GM19240 (cell line): ENCODE measurements at regions not wholly inside any gene's neighbourhood (a gene's known extent, or its start where the extent isn't known, plus 50 kb on each side); places are given as distances from the start of the nearest gene placed in this dataset.

Experiments
- DNase-seq: peaks from one replicate; pipeline ENCODE4 v3.0.0; 2011; ENCODE audit warnings: low spot score; ENCODE audit not compliant: insufficient read length

DNA sequence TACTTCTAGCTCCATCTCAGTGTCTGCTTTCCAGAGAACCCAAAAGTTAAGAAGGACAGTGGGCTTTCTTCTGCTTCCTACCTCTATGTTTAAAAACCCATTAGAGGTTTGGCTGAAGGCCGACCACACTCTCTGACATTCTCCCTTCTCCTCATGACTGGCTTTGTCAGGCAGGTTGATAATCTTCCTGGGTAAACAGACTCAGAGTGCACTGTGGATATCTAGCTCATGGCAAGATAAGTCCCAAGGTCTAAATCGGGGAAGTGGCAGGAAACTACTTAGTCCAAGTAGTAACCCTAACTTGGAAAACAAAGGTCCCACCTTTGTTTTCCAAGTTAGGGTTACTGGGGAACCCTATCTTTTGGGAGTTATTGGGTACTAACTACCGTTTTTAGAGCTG lies 161.9 kb upstream of the SPAG17 start:
- DNase-seq: no peak

GRCh38 chr1:118340928-118341910 lies 156.2 kb upstream of the SPAG17 start:
- no peak for DNase-seq

DNA sequence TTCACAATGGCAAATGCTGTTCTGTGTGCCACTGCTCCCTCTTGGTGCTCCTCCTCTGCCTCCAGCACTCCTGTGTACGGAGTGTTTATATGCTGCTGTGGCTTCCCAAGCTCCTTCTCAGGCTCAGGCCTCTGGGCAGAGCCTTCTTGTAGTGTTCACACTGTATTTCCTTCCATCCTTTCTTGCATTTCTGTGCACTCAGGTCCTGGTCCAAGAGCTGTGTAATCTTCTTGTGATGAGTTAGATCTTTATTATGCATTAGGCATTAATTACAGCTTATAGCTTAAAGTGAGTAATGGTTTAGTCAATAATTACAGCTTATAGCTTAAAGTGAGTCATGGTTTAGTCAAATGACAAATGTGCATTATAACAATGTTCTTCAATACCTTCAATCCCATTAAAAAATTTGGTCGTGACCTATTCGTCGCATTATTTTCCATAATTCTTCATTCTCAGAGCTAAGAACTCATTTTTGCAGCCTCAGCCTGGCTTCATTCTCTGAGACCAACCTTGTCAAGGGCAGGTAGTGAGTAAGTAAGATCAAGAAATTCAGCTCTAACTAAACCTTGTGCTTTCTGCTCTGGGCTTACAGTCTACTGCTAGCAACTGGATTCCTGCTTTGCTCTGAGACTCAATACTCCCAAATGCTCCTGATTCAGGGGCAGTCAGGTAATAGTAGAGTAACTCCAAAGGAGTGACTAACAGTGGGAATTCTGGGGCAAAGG lies 154.5 kb upstream of the SPAG17 start:
- no peak for DNase-seq

DNA sequence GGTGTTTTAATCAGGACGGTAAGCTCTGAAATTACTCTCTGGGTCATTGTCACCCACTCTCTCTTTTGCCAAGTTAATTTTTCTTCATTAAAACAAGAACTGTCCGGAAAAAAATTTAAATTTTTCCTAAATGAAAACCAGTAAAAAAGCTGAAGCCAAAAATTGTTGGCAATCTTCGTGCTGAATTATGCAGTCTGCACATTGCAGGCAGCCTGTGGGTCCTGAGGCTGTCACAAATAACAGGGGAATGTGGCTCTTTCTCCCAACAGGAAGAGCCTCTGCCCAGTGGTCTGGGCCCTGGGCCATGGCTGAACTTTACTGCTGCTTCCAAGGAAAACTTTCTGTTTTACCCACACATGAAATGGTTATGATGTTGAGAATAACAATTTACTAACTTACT lies 153.9 kb upstream of the SPAG17 start:
- no peak for DNase-seq

DNA sequence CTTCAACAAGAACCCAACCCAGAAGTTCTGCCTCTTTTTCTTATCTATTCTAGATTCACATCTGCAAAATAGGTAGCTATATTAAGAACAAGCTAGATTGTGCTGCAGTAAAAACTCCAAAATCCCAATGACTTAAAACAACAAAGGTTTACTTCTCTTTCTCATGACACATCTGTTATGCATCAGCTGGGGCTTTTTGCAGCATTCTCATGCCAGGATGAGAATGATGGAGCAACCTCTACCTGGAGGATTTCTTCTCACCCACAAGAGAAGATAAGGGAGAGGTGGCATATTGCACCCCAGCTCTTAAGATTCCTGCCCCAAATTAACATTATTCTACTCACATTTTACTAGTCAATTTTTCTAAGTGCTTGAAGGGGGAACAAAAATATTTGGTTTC lies 152.3 kb upstream of the SPAG17 start:
- DNase-seq: no peak

DNA sequence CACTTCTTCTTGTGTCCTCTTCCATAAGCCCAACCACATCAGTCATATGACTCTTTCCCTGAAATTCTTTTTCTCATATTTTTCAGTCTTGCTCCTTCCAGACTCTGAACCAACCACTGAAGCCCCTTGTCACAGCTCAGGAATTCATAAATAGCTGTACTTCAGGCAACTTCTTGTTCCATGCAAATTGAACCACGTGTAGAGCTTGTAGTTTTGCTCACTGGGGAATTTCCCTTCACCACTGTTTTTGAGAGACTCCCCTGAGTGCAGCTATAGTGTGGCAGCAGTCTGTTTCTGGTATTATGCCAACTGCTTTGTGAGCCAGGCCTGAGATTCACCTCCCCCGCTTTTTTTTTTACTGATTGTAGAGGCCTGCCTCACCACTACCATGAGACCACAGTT lies 150.3 kb upstream of the SPAG17 start:
- DNase-seq: peak; percentile 8

GRCh38 chr1:118334506-118334905 lies 149.5 kb upstream of the SPAG17 start:
- DNase-seq: no peak

DNA sequence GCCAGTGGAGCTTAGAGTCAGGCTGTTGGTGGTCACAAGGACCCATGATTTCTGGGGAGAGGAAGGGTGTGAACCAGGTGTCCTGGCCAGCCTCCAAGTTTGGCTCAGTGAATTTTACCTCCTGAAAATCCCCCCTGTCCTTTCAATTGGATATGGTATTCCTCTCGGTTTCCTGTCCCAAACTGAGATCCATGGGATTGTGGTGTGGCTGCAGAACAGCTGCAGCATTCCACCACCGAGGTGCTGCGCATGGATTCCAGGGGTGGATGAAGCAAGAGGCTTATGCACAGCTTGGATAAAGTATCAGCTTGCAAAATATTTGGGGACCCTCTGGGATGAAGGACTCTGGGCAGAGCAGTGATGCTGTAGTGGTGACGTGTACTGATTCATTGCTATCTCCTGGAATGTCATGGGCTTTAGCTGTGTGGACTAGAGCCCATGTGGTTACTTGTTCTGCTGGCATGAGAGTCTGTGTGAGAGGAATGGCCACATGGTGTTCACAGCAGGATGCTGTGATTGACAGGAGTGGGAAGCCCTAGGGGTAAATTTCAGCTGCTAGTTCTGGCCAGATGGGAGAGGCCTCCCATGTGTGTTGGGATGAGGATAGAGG lies 148.7 kb upstream of the SPAG17 start:
- DNase-seq: no peak

- DNase-seq: no peak
Observed at GRCh38 chr1:118326960-118327629, 142.1 kb upstream of the SPAG17 start.

DNA sequence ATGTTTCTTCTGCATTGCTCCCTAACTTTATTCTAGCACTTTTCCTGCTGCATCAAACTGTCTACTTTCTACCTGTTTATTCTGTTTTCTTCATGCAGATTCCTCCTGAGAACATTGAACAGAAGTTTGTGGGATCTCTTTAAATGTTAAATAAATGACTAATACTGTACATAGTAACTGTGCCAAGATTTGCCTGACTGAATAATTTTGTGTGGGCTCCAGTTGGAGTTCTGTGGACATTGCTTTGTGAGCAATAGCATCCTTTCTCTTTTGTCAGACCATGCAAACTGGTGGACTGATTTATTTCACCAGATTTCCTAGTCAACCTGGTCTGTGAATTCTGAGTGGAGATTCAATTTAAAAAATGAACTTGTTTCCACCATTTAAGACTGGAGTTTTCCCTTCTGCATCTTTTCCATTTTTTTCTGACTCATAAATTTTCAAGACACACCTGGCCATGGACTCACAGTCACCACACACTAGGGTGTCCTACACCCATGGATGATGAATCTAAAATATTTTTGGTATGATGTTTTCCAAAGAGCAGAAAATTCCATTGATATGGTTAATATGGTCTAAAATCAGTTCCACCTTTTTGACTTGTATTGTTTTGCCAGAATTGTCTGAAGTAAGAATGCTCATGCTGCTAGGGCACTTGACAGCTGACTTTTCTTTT lies 140.7 kb upstream of the SPAG17 start:
- no peak for DNase-seq

- DNase-seq: no peak
Observed at GRCh38 chr1:118323246-118323645, 138.2 kb upstream of the SPAG17 start.

GRCh38 chr1:118322331-118322730 lies 137.3 kb upstream of the SPAG17 start:
- no peak for DNase-seq

- no peak for DNase-seq
Observed at GRCh38 chr1:118321840-118322239, 136.8 kb upstream of the SPAG17 start.

DNA sequence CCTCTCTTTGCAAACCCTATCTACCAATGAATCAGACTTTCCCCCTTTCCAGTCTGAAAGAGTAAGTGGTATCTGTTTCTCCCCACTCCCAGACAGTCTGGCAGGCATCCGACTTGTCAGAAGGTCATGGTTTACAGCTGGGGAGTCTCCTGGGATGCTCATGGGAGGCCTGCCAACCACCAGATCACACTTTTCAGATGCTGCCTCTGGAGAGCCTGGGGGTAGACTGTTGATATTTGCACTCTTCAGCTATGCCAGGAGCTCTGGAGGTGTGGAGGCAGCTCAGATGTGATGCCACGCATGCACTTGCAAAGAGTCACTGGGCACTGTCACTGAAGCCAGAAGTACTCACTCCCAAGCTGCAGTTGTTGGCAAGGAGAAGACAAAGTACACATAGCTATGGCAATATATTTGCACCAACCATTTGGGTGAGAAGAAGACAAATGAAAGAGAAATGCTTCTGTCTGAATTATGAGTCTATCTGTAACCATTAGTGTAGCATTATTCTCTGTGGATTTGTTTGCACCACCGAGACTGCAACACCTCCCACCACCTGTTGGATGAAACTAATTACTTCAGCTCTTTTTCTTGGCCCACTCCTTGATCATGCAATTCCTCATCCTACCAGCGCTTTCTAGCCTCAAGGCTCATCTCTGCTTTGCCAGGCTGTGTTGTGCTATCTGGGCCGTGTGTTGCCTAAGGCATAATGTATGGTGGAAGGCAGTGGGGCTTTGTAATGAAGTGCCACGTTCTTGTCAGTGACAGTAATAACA lies 133.0 kb upstream of the SPAG17 start:
- no peak for DNase-seq

GRCh38 chr1:118306851-118307250 lies 121.8 kb upstream of the SPAG17 start:
- no peak for DNase-seq

DNA sequence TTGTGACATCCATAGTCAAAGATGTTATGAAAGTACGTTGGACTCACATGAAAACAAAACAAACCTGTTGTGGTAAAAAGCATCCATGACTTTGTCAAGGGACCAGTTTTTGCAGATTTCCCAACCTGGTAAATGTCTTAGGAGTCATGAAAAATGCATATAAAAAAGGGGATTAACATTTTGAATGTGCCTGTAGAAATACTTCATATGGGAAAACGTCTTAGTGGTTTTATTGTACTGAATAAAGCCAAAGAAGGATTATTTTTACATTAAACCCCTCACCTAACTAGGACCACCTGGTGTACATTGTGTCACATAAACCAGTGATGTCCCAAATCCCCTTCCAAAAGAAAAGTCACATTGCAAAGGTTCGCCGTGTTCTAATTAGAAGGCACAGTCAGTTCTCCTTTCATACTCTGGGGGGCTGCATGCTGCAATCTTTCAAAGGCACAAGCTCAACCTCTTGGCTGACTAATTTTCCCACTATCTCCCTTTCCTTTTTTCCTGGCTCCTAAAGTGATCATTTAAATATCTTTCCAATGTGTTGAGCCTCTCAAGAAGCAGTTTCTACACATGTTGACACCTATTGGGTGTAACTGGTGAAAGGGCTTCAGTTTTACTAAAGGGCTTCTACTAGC lies 119.8 kb upstream of the SPAG17 start:
- no peak for DNase-seq

- DNase-seq: no peak
Observed at GRCh38 chr1:118303534-118303933, 118.5 kb upstream of the SPAG17 start.

- no peak for DNase-seq
Observed at GRCh38 chr1:118303064-118303463, 118.0 kb upstream of the SPAG17 start.

DNA sequence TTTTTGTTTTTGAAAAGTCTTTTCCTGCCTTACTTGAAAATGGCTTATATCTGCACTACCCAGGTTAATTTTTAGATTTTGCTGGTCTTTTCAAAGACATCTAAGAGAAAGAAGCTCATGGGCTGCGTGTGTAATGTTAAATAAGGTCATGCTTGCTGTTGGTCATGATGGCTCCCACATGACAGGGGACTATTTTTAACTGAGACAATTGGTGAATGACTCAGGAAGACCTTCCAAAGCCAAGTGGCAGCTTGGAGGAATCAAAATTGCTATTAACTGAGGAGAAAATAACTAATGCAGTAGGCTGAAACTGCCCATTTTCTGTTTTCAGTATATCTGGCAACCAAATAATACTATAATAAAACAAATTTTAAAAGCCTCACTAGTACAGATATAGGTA lies 117.1 kb upstream of the SPAG17 start:
- no peak for DNase-seq

DNA sequence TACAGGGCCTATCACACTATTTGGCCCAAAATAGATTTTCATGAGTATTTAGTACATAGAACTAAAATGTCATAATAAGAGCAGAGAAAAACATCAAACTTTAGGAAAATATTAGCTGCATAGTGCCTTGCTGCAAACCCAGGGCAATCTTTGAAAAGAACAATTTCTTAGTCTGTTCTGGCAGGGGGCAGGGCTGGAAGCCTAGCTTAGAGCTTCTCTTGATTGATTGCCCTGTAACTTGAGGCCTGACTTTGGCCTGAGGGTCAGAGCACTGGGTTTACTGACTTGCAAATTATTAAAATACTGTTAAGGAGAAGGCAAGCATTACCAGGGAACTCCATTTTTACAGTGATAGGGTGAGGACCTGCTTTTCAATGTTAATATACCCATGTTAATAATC lies 115.8 kb upstream of the SPAG17 start:
- no peak for DNase-seq
